ENCODE measurements at regions not wholly inside any gene's neighbourhood (a gene's known extent, or its start where the extent isn't known, plus 50 kb on each side); places are given as distances from the start of the nearest gene placed in this dataset.
"Not testable (repeated sequence)": the region's sequence is repeated elsewhere in the genome, so short reads cannot be mapped to it uniquely, and the experiment has no call there.

- FAIRE-seq = peak; percentile 79
These were observed 588.3 kb downstream of the BNC2 start for GRCh38 chr9:16282216-16282615.

GRCh38 chr9:16282718-16283117 is 587.8 kb downstream of the BNC2 start:
- FAIRE-seq = no peak

GRCh38 chr9:16286160-16286559 is 584.3 kb downstream of the BNC2 start:
- no peak for FAIRE-seq

- FAIRE-seq = no peak
These were observed 580.8 kb downstream of the BNC2 start for GRCh38 chr9:16289639-16290038.

- no peak for FAIRE-seq
These were observed 580.3 kb downstream of the BNC2 start for GRCh38 chr9:16290169-16290568.

- FAIRE-seq = no peak
These were observed 578.5 kb downstream of the BNC2 start for GRCh38 chr9:16291921-16292320.

- FAIRE-seq = no peak
These were observed 576.9 kb downstream of the BNC2 start for GRCh38 chr9:16293610-16294009.

GRCh38 chr9:16294133-16294770 is 576.2 kb downstream of the BNC2 start:
- no peak for FAIRE-seq

- FAIRE-seq = not testable (repeated sequence)
These were observed 575.5 kb downstream of the BNC2 start for GRCh38 chr9:16294940-16295339.

GRCh38 chr9:16299368-16299767 is 571.1 kb downstream of the BNC2 start:
- FAIRE-seq = not testable (repeated sequence)

- no peak for FAIRE-seq
These were observed 567.0 kb downstream of the BNC2 start for GRCh38 chr9:16303506-16303905.

GRCh38 chr9:16304301-16304700 is 566.2 kb downstream of the BNC2 start:
- FAIRE-seq = no peak

- no peak for FAIRE-seq
These were observed 563.9 kb downstream of the BNC2 start for GRCh38 chr9:16306586-16306985.

GRCh38 chr9:16307626-16308195 is 562.8 kb downstream of the BNC2 start:
- FAIRE-seq = no peak

- FAIRE-seq = no peak
These were observed 561.8 kb downstream of the BNC2 start for GRCh38 chr9:16308645-16309044.

- FAIRE-seq = no peak
These were observed 561.4 kb downstream of the BNC2 start for GRCh38 chr9:16309082-16309468.

- no peak for FAIRE-seq
These were observed 560.8 kb downstream of the BNC2 start for GRCh38 chr9:16309469-16310271.

- no peak for FAIRE-seq
These were observed 560.0 kb downstream of the BNC2 start for GRCh38 chr9:16310278-16311110.

- no peak for FAIRE-seq
These were observed 558.4 kb downstream of the BNC2 start for GRCh38 chr9:16312116-16312515.

GRCh38 chr9:16312962-16313546 is 557.4 kb downstream of the BNC2 start:
- FAIRE-seq = no peak

GRCh38 chr9:16314476-16314875 is 556.0 kb downstream of the BNC2 start:
- no peak for FAIRE-seq

GRCh38 chr9:16315720-16316119 is 554.8 kb downstream of the BNC2 start:
- peak; percentile 4 for FAIRE-seq

- FAIRE-seq = no peak
These were observed 554.0 kb downstream of the BNC2 start for GRCh38 chr9:16316456-16316855.
